Activated T-helper 2 cell treated with anti-CD3 and anti-CD28 coated beads, Interferon-gamma antibody, Interleukin-2, Interleukin-4, amounts not matched to agents 10 μg/mL and 5 μg/mL and 100 μg/mL, durations not matched to agents 14 hours and 24 hours and 36 hours (primary cell): ENCODE measurements at regions not wholly inside any gene's neighbourhood (a gene's known extent, or its start where the extent isn't known, plus 50 kb on each side); places are given as distances from the start of the nearest gene placed in this dataset.

ENCODE experiments used
- DNase-seq: peaks from one replicate; pipeline ENCODE4 v3.0.0; 2021; ENCODE audit warnings: low spot score
- H3K27ac Mint-ChIP-seq: one replicate; pipeline ENCODE4 v1.8.0; 2021; ENCODE audit warnings: mixed read lengths
- H3K27me3 Mint-ChIP-seq: one replicate; pipeline ENCODE4 v1.8.0; 2021; ENCODE audit warnings: low read depth, mixed read lengths
- H3K36me3 Mint-ChIP-seq: one replicate; pipeline ENCODE4 v1.8.0; 2021; ENCODE audit warnings: low read depth, mixed read lengths
- H3K4me1 Mint-ChIP-seq: one replicate; pipeline ENCODE4 v1.8.0; 2021; ENCODE audit warnings: low read depth, mixed read lengths
- H3K4me3 Mint-ChIP-seq: one replicate; pipeline ENCODE4 v1.8.0; 2021; ENCODE audit warnings: low read depth, mild to moderate bottlenecking, moderate library complexity, mixed read lengths
- H3K9me3 Mint-ChIP-seq: one replicate; pipeline ENCODE4 v1.8.0; 2021; ENCODE audit warnings: mixed read lengths
- intact Hi-C: fragments of 100-400 bp; cut with micrococcal nuclease; formaldehyde crosslinking; loops from one replicate; pipeline ENCODE4 v1.15.1; 2023

- Mint-ChIP-seq H3K9me3 (peaks cover 51% of the 10 kb centered on the region), H3K27me3 (no peaks in the 10 kb centered on the region), H3K4me3 (no peak overlapping the region), H3K27ac (no peak overlapping the region), H3K4me1 (no peaks in the 10 kb centered on the region), H3K36me3 (no peaks in the 10 kb centered on the region)
- DNase-seq: no peak
- intact Hi-C loops: no loop called here
These were observed 778.3 kb downstream of the KCNJ18 start for GRCh38 chr17:22470411-22471175.

DNA sequence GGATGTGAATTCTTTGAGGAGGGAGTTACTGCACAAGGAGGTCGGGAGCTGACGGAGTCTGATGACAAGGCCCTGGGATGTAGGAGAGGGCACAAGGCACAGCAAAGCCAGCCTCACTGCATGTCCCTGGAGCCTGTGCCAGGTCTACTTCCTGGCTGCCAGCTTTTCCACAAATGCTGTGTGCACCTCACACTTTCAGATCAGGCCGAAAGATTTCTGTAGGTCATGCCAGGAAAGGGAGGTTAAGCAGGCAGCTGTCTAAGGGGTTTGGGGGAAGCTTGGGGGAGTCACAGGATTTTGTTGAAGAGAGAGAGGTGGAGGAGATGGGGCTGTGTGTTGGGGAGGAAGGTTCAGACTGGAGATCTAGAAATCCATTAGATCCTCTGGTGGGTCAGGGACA is 792.5 kb downstream of the KCNJ18 start:
- Mint-ChIP-seq H3K27me3 (no peaks in the 10 kb centered on the region), H3K36me3 (no peaks in the 10 kb centered on the region), H3K4me1 (no peaks in the 10 kb centered on the region), H3K27ac (no peak overlapping the region), H3K9me3 (peaks cover 57% of the 10 kb centered on the region), H3K4me3 (no peak overlapping the region)
- intact Hi-C loops: no loop called here
- no peak for DNase-seq

DNA sequence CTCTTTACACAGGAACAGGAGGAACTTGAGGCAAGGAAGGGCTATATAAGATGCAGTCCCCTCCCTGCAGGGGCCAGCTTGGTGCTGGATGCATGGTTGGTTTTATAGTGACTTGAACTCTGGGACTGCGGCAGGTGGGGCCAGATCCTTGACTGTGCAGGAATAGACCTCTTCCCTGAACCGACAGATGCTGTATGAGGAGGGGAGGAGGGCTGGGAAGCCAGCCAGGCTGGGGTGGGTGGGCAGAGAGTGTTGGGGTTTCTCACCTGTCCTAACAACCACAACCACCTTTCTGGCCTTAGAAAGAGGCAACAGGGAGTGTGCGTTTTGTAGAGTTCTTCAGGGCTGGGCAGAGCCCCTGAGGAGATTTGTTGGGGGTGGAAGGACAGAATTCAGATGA is 798.1 kb downstream of the KCNJ18 start:
- intact Hi-C loops: no loop called here
- no peaks in the 10 kb centered on the region for H3K4me1 Mint-ChIP-seq
- no peaks in the 10 kb centered on the region for H3K27me3 Mint-ChIP-seq
- no peaks in the 10 kb centered on the region for H3K36me3 Mint-ChIP-seq
- no peak for DNase-seq
- no peak overlapping the region for H3K27ac Mint-ChIP-seq
- H3K9me3 Mint-ChIP-seq: peaks cover 66% of the 10 kb centered on the region
- H3K4me3 Mint-ChIP-seq: no peak overlapping the region

- H3K9me3 Mint-ChIP-seq: peaks cover 55% of the 10 kb centered on the region
- no peak for DNase-seq
- H3K4me1 Mint-ChIP-seq: no peaks in the 10 kb centered on the region
- intact Hi-C loops: no loop called here
- no peak overlapping the region for H3K4me3 Mint-ChIP-seq
- no peaks in the 10 kb centered on the region for H3K27me3 Mint-ChIP-seq
- H3K27ac Mint-ChIP-seq: no peak overlapping the region
- no peaks in the 10 kb centered on the region for H3K36me3 Mint-ChIP-seq
These were observed 800.0 kb downstream of the KCNJ18 start for GRCh38 chr17:22492331-22492730.

DNA sequence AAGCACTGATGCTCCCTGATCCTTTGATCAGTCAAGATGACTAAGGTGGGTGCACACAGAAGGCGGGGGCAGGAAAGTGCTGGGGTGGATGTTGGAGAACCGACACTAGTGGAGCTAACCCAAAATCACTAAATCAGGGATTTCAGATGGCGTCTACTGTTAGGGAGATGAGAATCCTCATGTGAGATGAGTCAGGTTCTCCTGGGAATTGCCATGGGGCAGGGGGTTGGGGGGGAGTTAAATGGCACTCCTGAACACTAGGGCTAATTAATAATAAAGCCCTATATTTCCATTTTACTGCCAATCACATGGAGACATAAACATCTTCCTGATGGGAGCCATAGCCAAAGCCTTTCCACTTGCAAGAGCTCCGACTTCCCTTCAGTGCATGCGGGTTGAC is 804.1 kb downstream of the KCNJ18 start:
- H3K27ac Mint-ChIP-seq: no peak overlapping the region
- H3K4me1 Mint-ChIP-seq: no peaks in the 10 kb centered on the region
- no peak overlapping the region for H3K4me3 Mint-ChIP-seq
- H3K27me3 Mint-ChIP-seq: no peaks in the 10 kb centered on the region
- H3K36me3 Mint-ChIP-seq: no peaks in the 10 kb centered on the region
- peaks cover 64% of the 10 kb centered on the region for H3K9me3 Mint-ChIP-seq
- DNase-seq: no peak
- intact Hi-C loops: no loop called here

DNA sequence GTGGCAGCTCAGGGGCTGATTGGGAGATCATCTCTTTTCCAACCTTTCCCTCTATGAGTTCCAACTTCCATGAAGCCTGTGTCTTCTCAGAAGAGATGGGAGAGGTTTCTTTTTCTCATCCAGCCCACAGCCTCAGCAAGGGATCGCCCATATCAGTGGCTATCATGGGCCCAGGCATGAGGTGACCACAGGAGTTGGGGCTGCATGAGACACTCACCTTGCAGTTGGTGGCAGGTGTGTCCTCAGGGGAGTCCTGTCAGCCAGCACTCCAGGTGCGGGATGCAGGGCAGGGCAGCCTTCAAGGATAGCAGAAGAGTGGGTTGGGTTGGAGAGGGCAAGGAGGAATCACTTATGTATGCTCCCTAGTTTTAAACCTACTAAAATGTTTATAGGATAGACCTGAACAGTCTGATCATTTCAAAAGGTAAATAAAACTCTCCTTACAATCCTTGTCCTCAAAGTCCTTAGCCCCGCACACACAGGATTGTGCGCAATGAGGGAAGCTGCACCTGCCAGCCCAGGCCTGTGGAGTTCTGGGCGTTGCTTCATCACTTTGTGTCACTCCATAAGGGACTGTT is 811.1 kb downstream of the KCNJ18 start:
- no peaks in the 10 kb centered on the region for H3K4me1 Mint-ChIP-seq
- H3K9me3 Mint-ChIP-seq: peaks cover 58% of the 10 kb centered on the region
- intact Hi-C loops: no loop called here
- H3K4me3 Mint-ChIP-seq: no peak overlapping the region
- no peak overlapping the region for H3K27ac Mint-ChIP-seq
- H3K36me3 Mint-ChIP-seq: no peaks in the 10 kb centered on the region
- no peak for DNase-seq
- no peaks in the 10 kb centered on the region for H3K27me3 Mint-ChIP-seq

GRCh38 chr17:22505660-22506059 is 813.3 kb downstream of the KCNJ18 start:
- H3K36me3 Mint-ChIP-seq: no peaks in the 10 kb centered on the region
- H3K27me3 Mint-ChIP-seq: no peaks in the 10 kb centered on the region

DNA sequence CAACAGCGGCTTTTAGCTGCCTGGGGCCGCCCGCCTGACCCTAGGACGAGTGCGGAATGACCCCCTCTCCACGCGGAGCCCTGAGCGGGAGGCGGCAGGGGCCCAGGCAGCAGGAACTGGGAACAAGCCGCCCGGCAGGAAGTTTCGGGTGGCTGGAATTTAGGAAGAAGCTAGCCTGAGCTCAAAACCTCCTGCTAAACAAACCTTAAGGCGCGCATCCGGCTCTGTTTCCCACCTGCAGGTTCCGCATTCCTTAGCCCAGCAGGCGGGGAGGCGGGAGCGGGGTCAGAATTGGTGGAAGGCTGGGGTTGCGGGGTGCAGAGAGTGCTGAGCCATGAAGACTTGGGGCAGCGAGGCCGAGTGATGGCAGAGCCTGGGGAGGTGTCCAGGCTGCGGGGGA is 813.9 kb downstream of the KCNJ18 start:
- DNase-seq: no peak
- no peaks in the 10 kb centered on the region for H3K4me1 Mint-ChIP-seq
- intact Hi-C loops: no loop called here
- H3K36me3 Mint-ChIP-seq: no peaks in the 10 kb centered on the region
- no peak overlapping the region for H3K27ac Mint-ChIP-seq
- peaks cover 53% of the 10 kb centered on the region for H3K9me3 Mint-ChIP-seq
- no peaks in the 10 kb centered on the region for H3K27me3 Mint-ChIP-seq
- H3K4me3 Mint-ChIP-seq: no peak overlapping the region

More at GRCh38 chr17:22505660-22506059, 813.3 kb downstream of the KCNJ18 start:
- Mint-ChIP-seq H3K4me1 (no peaks in the 10 kb centered on the region), H3K9me3 (peaks cover 48% of the 10 kb centered on the region), H3K4me3 (no peak overlapping the region), H3K27ac (no peak overlapping the region)
- intact Hi-C loops: no loop called here
- DNase-seq: no peak

GRCh38 chr17:22506861-22507260 is 814.5 kb downstream of the KCNJ18 start:
- Mint-ChIP-seq H3K27me3 (no peaks in the 10 kb centered on the region), H3K4me3 (no peak overlapping the region), H3K36me3 (no peaks in the 10 kb centered on the region), H3K27ac (no peak overlapping the region), H3K4me1 (no peaks in the 10 kb centered on the region), H3K9me3 (peaks cover 49% of the 10 kb centered on the region)
- intact Hi-C loops: no loop called here
- DNase-seq: no peak

DNA sequence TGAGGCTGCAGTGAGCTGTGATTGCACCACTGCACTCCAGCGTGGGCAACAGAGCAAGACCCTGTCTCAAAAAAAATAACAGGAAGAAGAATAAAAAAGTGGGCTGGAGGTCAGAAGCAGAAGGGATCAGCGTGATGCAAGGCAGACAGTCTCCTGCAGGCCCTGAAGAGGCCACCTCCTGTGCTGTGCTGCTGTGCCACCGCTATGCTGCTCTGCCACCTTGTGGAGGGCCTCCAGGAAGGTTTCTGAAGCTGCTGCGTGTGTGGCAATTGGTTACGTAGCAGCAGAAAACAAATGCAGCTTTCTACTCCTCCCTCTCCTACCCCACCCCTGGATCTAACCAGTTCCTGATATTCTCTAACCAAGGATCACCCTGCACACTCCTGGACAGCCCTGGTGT is 815.5 kb downstream of the KCNJ18 start:
- no peak overlapping the region for H3K27ac Mint-ChIP-seq
- H3K4me3 Mint-ChIP-seq: no peak overlapping the region
- H3K9me3 Mint-ChIP-seq: peaks cover 45% of the 10 kb centered on the region
- intact Hi-C loops: no loop called here
- H3K27me3 Mint-ChIP-seq: no peaks in the 10 kb centered on the region
- no peaks in the 10 kb centered on the region for H3K36me3 Mint-ChIP-seq
- no peaks in the 10 kb centered on the region for H3K4me1 Mint-ChIP-seq
- DNase-seq: no peak

DNA sequence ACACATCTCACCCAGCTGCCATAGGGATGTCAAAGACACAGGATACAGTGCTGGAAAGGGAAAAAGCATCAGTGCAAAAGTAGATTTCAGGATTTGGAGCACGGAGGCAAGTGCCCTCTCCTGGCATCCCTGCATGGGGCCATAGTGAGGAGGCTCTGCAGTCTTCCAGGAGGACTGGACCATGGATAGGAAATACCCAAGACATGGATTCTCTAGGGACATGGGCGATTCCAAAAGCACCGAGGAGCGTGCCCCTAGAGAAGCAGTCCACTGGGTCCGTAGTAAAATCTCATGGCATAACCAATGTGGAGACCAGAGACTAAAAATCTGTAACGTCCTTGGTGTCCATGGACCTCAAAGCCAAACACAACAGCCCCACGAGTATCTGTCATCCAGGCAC is 818.2 kb downstream of the KCNJ18 start:
- H3K4me3 Mint-ChIP-seq: no peak overlapping the region
- H3K36me3 Mint-ChIP-seq: no peaks in the 10 kb centered on the region
- no peaks in the 10 kb centered on the region for H3K4me1 Mint-ChIP-seq
- intact Hi-C loops: no loop called here
- peaks cover 42% of the 10 kb centered on the region for H3K9me3 Mint-ChIP-seq
- DNase-seq: no peak
- H3K27ac Mint-ChIP-seq: no peak overlapping the region
- H3K27me3 Mint-ChIP-seq: no peaks in the 10 kb centered on the region

DNA sequence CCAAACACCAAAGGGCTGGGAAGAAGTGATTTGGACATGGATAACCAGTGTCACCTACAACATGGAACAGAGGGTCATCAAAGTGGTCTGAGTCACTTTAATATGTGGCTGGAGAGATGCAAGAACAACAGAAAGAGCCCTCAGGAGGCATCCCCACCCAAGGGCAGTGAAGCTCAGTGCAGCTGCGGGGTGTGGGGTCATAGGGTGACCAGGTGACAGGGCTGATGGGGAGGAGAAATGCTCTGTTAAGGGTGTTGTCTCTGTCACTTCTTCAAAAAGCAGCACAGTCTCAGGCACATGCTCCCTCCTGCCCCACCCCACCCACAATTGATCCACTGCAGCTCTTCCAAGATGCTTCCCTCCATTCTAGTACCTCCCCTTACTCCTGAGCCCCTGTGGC is 819.1 kb downstream of the KCNJ18 start:
- no peak for DNase-seq
- H3K4me1 Mint-ChIP-seq: no peaks in the 10 kb centered on the region
- H3K36me3 Mint-ChIP-seq: no peaks in the 10 kb centered on the region
- H3K4me3 Mint-ChIP-seq: no peak overlapping the region
- H3K27me3 Mint-ChIP-seq: no peaks in the 10 kb centered on the region
- intact Hi-C loops: no loop called here
- H3K9me3 Mint-ChIP-seq: peaks cover 42% of the 10 kb centered on the region
- no peak overlapping the region for H3K27ac Mint-ChIP-seq

DNA sequence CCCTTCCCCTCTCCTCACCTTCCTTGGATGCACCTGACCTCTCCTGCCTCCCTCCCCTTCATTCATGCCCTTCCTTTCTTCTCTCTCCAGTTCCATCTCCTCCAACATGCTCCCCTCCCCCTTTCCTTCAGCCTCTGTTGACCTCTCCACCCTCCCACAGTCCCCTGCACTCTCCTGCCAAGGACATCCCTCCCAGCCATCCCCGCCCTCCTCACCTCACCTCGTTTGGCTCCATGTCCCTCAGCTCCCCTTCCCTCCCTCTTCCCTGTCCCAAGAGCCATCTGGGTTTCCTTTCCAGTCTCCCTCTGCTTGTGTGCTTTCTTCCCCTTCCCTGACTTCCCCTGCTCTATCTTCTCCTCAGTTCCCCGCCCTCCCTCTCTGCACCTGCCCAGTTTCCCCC is 819.7 kb downstream of the KCNJ18 start:
- H3K36me3 Mint-ChIP-seq: no peaks in the 10 kb centered on the region
- H3K4me1 Mint-ChIP-seq: no peaks in the 10 kb centered on the region
- intact Hi-C loops: no loop called here
- no peak overlapping the region for H3K27ac Mint-ChIP-seq
- H3K4me3 Mint-ChIP-seq: no peak overlapping the region
- no peak for DNase-seq
- H3K27me3 Mint-ChIP-seq: no peaks in the 10 kb centered on the region
- H3K9me3 Mint-ChIP-seq: peaks cover 44% of the 10 kb centered on the region
